GM12891 (cell line): ENCODE measurements at regions not wholly inside any gene's neighbourhood (a gene's known extent, or its start where the extent isn't known, plus 50 kb on each side); places are given as distances from the start of the nearest gene placed in this dataset.

Experiments
- DNase-seq: peaks from one replicate; pipeline ENCODE4 v3.0.0; 2011; ENCODE audit warnings: low spot score; ENCODE audit not compliant: insufficient read length
- FAIRE-seq: peaks from 2 replicates; lab custom pipeline; 2011; peaks lifted over from hg19 to GRCh38; lab: Jason Lieb, UNC
- PAX5 ChIP-seq: IDR thresholded peaks from 2 replicates; pipeline ENCODE4 v1.6.1; 2011; ENCODE audit warnings: low read length, moderate library complexity, mild to moderate bottlenecking; ENCODE audit not compliant: insufficient read depth, severe bottlenecking
- POLR2A ChIP-seq: IDR thresholded peaks from 2 replicates; pipeline ENCODE4 v1.6.1; 2011; ENCODE audit warnings: low read depth, low read length, control low read depth
- POLR2AphosphoS5 ChIP-seq: IDR thresholded peaks from 2 replicates; pipeline ENCODE4 v1.6.1; 2011; ENCODE audit warnings: low read depth, low read length, control low read depth
- POU2F2 ChIP-seq: IDR thresholded peaks from 2 replicates; pipeline ENCODE4 v1.6.1; 2011; ENCODE audit warnings: low read depth, mild to moderate bottlenecking, control low read depth, low read length, moderate library complexity
- SPI1 ChIP-seq: IDR thresholded peaks from 2 replicates; pipeline ENCODE4 v1.6.1; 2011; ENCODE audit warnings: low read depth, low read length, control low read depth
- TAF1 ChIP-seq: IDR thresholded peaks from 2 replicates; pipeline ENCODE4 v1.6.1; 2011; ENCODE audit warnings: low read depth, low read length, control low read depth

- FAIRE-seq (no peak), DNase-seq (no peak)
- no peak for TF ChIP-seq POLR2A
- no peak for TF ChIP-seq TAF1
- no peak for TF ChIP-seq POLR2AphosphoS5
- TF ChIP-seq POU2F2, result no peak
- TF ChIP-seq PAX5, result no peak
- no peak for TF ChIP-seq SPI1
Measured at GRCh38 chr6:91653895-91654294, 1067.0 kb upstream of the MAP3K7 start.

- FAIRE-seq (no peak), DNase-seq (no peak)
- TF ChIP-seq POLR2A, result no peak
Measured at GRCh38 chr6:91653076-91653723, 1066.3 kb upstream of the MAP3K7 start.

GRCh38 chr6:91646649-91647048 is 1059.8 kb upstream of the MAP3K7 start:
- DNase-seq (no peak), FAIRE-seq (no peak)
- TF ChIP-seq POU2F2 (no peak), SPI1 (no peak), POLR2AphosphoS5 (no peak), POLR2A (no peak), TAF1 (no peak), PAX5 (no peak)

GRCh38 chr6:91645811-91646210 is 1058.9 kb upstream of the MAP3K7 start:
- TF ChIP-seq POLR2AphosphoS5 (no peak), TAF1 (no peak), PAX5 (no peak), POU2F2 (no peak), SPI1 (no peak), POLR2A (no peak)
- DNase-seq, result no peak
- FAIRE-seq, result no peak

- DNase-seq (no peak), FAIRE-seq (no peak)
- TF ChIP-seq SPI1 (no peak), PAX5 (no peak)
Measured at GRCh38 chr6:91637217-91637616, 1050.3 kb upstream of the MAP3K7 start.

- TF ChIP-seq POLR2A (no peak), POU2F2 (no peak), SPI1 (no peak), TAF1 (no peak), POLR2AphosphoS5 (no peak), PAX5 (no peak)
- FAIRE-seq (no peak), DNase-seq (no peak)
Measured at GRCh38 chr6:91634791-91635190, 1047.9 kb upstream of the MAP3K7 start.

- no peak for TF ChIP-seq PAX5
- TF ChIP-seq POU2F2, result no peak
- no peak for TF ChIP-seq TAF1
- no peak for DNase-seq
- no peak for FAIRE-seq
Measured at GRCh38 chr6:91633374-91634111, 1046.7 kb upstream of the MAP3K7 start.

GRCh38 chr6:91632308-91632707 is 1045.4 kb upstream of the MAP3K7 start:
- FAIRE-seq (no peak), DNase-seq (no peak)
- TF ChIP-seq TAF1, result no peak
- TF ChIP-seq PAX5, result no peak
- no peak for TF ChIP-seq POU2F2
- TF ChIP-seq SPI1, result no peak
- no peak for TF ChIP-seq POLR2AphosphoS5
- TF ChIP-seq POLR2A, result no peak

- DNase-seq (no peak), FAIRE-seq (no peak)
- no peak for TF ChIP-seq TAF1
- no peak for TF ChIP-seq SPI1
- TF ChIP-seq POLR2A, result no peak
- no peak for TF ChIP-seq PAX5
- TF ChIP-seq POU2F2, result no peak
- TF ChIP-seq POLR2AphosphoS5, result no peak
Measured at GRCh38 chr6:91631227-91631626, 1044.4 kb upstream of the MAP3K7 start.

GRCh38 chr6:91626911-91627310 is 1040.0 kb upstream of the MAP3K7 start:
- FAIRE-seq (no peak), DNase-seq (no peak)
- no peak for TF ChIP-seq TAF1
- no peak for TF ChIP-seq POU2F2
- TF ChIP-seq PAX5, result no peak
- no peak for TF ChIP-seq POLR2AphosphoS5
- TF ChIP-seq SPI1, result no peak
- no peak for TF ChIP-seq POLR2A

- TF ChIP-seq POLR2AphosphoS5 (no peak), POLR2A (no peak), POU2F2 (no peak), PAX5 (no peak), TAF1 (no peak), SPI1 (no peak)
- FAIRE-seq, result no peak
- no peak for DNase-seq
Measured at GRCh38 chr6:91613481-91613880, 1026.6 kb upstream of the MAP3K7 start.
